H9 (cell line): ENCODE measurements at regions not wholly inside any gene's neighbourhood (a gene's known extent, or its start where the extent isn't known, plus 50 kb on each side); places are given as distances from the start of the nearest gene placed in this dataset.

Source experiments
- DNase-seq: peaks from one replicate; pipeline ENCODE4 v3.0.0-alpha.2; 2017
- H2AFZ ChIP-seq: one replicate; pipeline ENCODE4 v1.6.1; 2013; ENCODE audit warnings: mild to moderate bottlenecking, low read length, control low read depth, moderate library complexity
- H2AK5ac ChIP-seq: 2 replicates; pipeline ENCODE4 v1.6.1; 2013; ENCODE audit warnings: low read length, control low read depth, mixed read lengths; ENCODE audit not compliant: insufficient read length
- H2BK120ac ChIP-seq: one replicate; pipeline ENCODE4 v1.6.1; 2013; ENCODE audit warnings: low read depth, mild to moderate bottlenecking, low read length, control low read depth, inconsistent platforms; ENCODE audit not compliant: poor library complexity, severe bottlenecking
- H2BK12ac ChIP-seq: 2 replicates; pipeline ENCODE4 v1.6.1; 2013; ENCODE audit warnings: low read length, control low read depth, mixed read lengths, low read depth; ENCODE audit not compliant: insufficient read length
- H2BK15ac ChIP-seq: 2 replicates; pipeline ENCODE4 v1.6.1; 2013; ENCODE audit warnings: low read depth, low read length, control low read depth
- H2BK20ac ChIP-seq: one replicate; pipeline ENCODE4 v1.6.1; 2013; ENCODE audit warnings: low read depth, mild to moderate bottlenecking, low read length, control low read depth, inconsistent platforms; ENCODE audit not compliant: poor library complexity, severe bottlenecking
- H2BK5ac ChIP-seq: 2 replicates; pipeline ENCODE4 v1.6.1; 2013; ENCODE audit warnings: low read length, control low read depth, mixed read lengths; ENCODE audit not compliant: insufficient read length
- H3K14ac ChIP-seq: 2 replicates; pipeline ENCODE4 v1.6.1; 2013; ENCODE audit warnings: low read length, control low read depth; ENCODE audit not compliant: insufficient read depth
- H3K18ac ChIP-seq: 2 replicates; pipeline ENCODE4 v1.6.1; 2013; ENCODE audit warnings: low read depth, mild to moderate bottlenecking, mixed read lengths, low read length, control low read depth; ENCODE audit not compliant: insufficient read length
- H3K23ac ChIP-seq: 2 replicates; pipeline ENCODE4 v1.6.1; 2013; ENCODE audit warnings: low read length, control low read depth, mixed read lengths, low read depth; ENCODE audit not compliant: insufficient read length
- H3K23me2 ChIP-seq: 2 replicates; pipeline ENCODE4 v1.6.1; 2013; ENCODE audit warnings: low read depth, mild to moderate bottlenecking, mixed read lengths, low read length, control low read depth; ENCODE audit not compliant: insufficient read length, poor library complexity, severe bottlenecking
- H3K27ac ChIP-seq: 2 replicates; pipeline ENCODE4 v1.5.1; 2013; ENCODE audit warnings: low read length, control low read depth, mixed read lengths, low read depth; ENCODE audit not compliant: insufficient read length
- H3K27me3 ChIP-seq: 2 replicates; pipeline ENCODE4 v1.6.1; 2013; ENCODE audit warnings: low read length, control low read depth, inconsistent platforms; ENCODE audit not compliant: insufficient read depth
- H3K4ac ChIP-seq: 2 replicates; pipeline ENCODE4 v1.6.1; 2013; ENCODE audit warnings: low read depth, mild to moderate bottlenecking, control low read depth, inconsistent platforms, low read length, moderate library complexity
- H3K4me1 ChIP-seq: 2 replicates; pipeline ENCODE4 v1.6.1; 2013; ENCODE audit warnings: low read length, control low read depth, inconsistent platforms; ENCODE audit not compliant: insufficient read depth
- H3K4me2 ChIP-seq: 2 replicates; pipeline ENCODE4 v1.6.1; 2013; ENCODE audit warnings: low read length, control low read depth, mixed read lengths; ENCODE audit not compliant: insufficient read length, insufficient read depth
- H3K56ac ChIP-seq: 2 replicates; pipeline ENCODE4 v1.6.1; 2013; ENCODE audit warnings: low read depth, mild to moderate bottlenecking, mixed read lengths, low read length, control low read depth; ENCODE audit not compliant: insufficient read length
- H3K79me1 ChIP-seq: 2 replicates; pipeline ENCODE4 v1.6.1; 2013; ENCODE audit warnings: low read depth, mild to moderate bottlenecking, moderate library complexity, low read length, control low read depth, inconsistent platforms; ENCODE audit not compliant: insufficient read depth, poor library complexity, severe bottlenecking
- H3K79me2 ChIP-seq: 2 replicates; pipeline ENCODE4 v1.6.1; 2013; ENCODE audit warnings: low read length, control low read depth, inconsistent platforms; ENCODE audit not compliant: insufficient read depth
- H3K9ac ChIP-seq: 2 replicates; pipeline ENCODE4 v1.6.1; 2013; ENCODE audit warnings: low read length, control low read depth, mixed read lengths; ENCODE audit not compliant: insufficient read length; ENCODE audit errors: extremely low read depth
- H3K9me3 ChIP-seq: one replicate; pipeline ENCODE4 v1.6.1; 2013; ENCODE audit warnings: low read depth, low read length, inconsistent platforms; ENCODE audit not compliant: control insufficient read depth
- H3T11ph ChIP-seq: one replicate; pipeline ENCODE4 v1.6.1; 2013; ENCODE audit warnings: mild to moderate bottlenecking, low read length, control low read depth, inconsistent platforms
- H4K20me1 ChIP-seq: one replicate; pipeline ENCODE4 v1.6.1; 2013; ENCODE audit not compliant: control insufficient read depth, insufficient read length, insufficient read depth
- H4K5ac ChIP-seq: 2 replicates; pipeline ENCODE4 v1.6.1; 2013; ENCODE audit warnings: low read depth, mild to moderate bottlenecking, mixed read lengths, low read length, control low read depth; ENCODE audit not compliant: insufficient read length
- H4K8ac ChIP-seq: replicated peaks from 2 replicates; pipeline ENCODE4 v1.6.1; 2013; ENCODE audit warnings: low read length, control low read depth, mixed read lengths, low read depth; ENCODE audit not compliant: insufficient read length
- H4K91ac ChIP-seq: 2 replicates; pipeline ENCODE4 v1.6.1; 2013; ENCODE audit warnings: low read depth, mild to moderate bottlenecking, moderate library complexity, mixed read lengths, low read length, control low read depth; ENCODE audit not compliant: insufficient read length
- H3K27ac Mint-ChIP-seq, 3 experiments: 2 replicates in 2 of 3; 3 replicates in 1 of 3; pipeline ENCODE4 v1.8.0; 2020 to 2021; ENCODE audit warnings: mixed read lengths in 3 of 3, mild to moderate bottlenecking in 1 of 3, moderate library complexity in 1 of 3
- H3K27me3 Mint-ChIP-seq: 2 replicates; pipeline ENCODE4 v1.8.0; 2021; ENCODE audit warnings: low read depth, mild to moderate bottlenecking, moderate library complexity, mixed read lengths
- H3K36me3 Mint-ChIP-seq, 3 experiments: 2 replicates in 2 of 3; 3 replicates in 1 of 3; pipeline ENCODE4 v1.8.0; 2020 to 2021; ENCODE audit warnings: low read depth in 3 of 3, mixed read lengths in 3 of 3; ENCODE audit not compliant: insufficient read depth in 1 of 3
- H3K4me1 Mint-ChIP-seq, 2 experiments: 2 replicates each; pipeline ENCODE4 v1.8.0; 2020; ENCODE audit warnings: mixed read lengths in 2 of 2
- H3K4me3 Mint-ChIP-seq, 2 experiments: 2 replicates in 1 of 2; 3 replicates in 1 of 2; pipeline ENCODE4 v1.8.0; 2020 to 2021; ENCODE audit warnings: mild to moderate bottlenecking in 2 of 2, mixed read lengths in 2 of 2, moderate library complexity in 1 of 2
- H3K9me3 Mint-ChIP-seq, 2 experiments: 2 replicates in 1 of 2; 3 replicates in 1 of 2; pipeline ENCODE4 v1.8.0; 2020; ENCODE audit warnings: mild to moderate bottlenecking in 2 of 2, mixed read lengths in 2 of 2, moderate library complexity in 1 of 2
- CTCF ChIP-seq: fragments of 200-600 bp; sonication (generic); conservative IDR thresholded peaks from 3 replicates; pipeline ENCODE4 v1.8.0; 2021; ENCODE audit warnings: antibody characterized with exemption, mild to moderate bottlenecking
- WGBS: extraction: QIAGEN DNeasy Blood & Tissue Kit; methylation state at CpG from one replicate; pipeline ENCODE4 v1.1.7; 2013; ENCODE audit warnings: missing lambda C conversion rate, low lambda C conversion rate, mixed read lengths; ENCODE audit not compliant: insufficient read length; ENCODE audit errors: extremely low coverage; 5-methylcytosine and 5-hydroxymethylcytosine counted together

GRCh38 chr20:11686820-11687543, 230.7 kb upstream of the BTBD3 start:
- peak overlapping the region; percentile 58 for H3K4me2 ChIP-seq
- no peak overlapping the region for H3K4ac ChIP-seq
- no peak overlapping the region for H2BK12ac ChIP-seq
- no peak overlapping the region for H2AFZ ChIP-seq
- H3K56ac ChIP-seq: no peak overlapping the region
- 0 out of 2 replicates have a peak, but pooled peaks cover 2% of the 10 kb centered on the region for H3K4me1 ChIP-seq
- DNase-seq: peak; percentile 47
- H3K23me2 ChIP-seq: peaks cover 5% of the 10 kb centered on the region
- no peak overlapping the region for H3K9ac ChIP-seq
- no peak overlapping the region for H3K14ac ChIP-seq
- no peak overlapping the region for H2BK20ac ChIP-seq
- no peaks in the 10 kb centered on the region for H4K20me1 ChIP-seq
- peak overlapping the region in 1 of 3 experiments; percentile 29; a peak in 1 of 7 replicates for H3K27ac Mint-ChIP-seq
- no peak for TF ChIP-seq CTCF
- H2BK120ac ChIP-seq: no peak overlapping the region
- no peak overlapping the region for H4K8ac ChIP-seq
- H3K27me3 ChIP-seq: peaks cover 5% of the 10 kb centered on the region; the same call in 1 of the 2 replicates
- no CpG with 5 or more reads among the region's 42 CpGs for WGBS
- H2BK15ac ChIP-seq: no peak overlapping the region
- no peak overlapping the region for H4K5ac ChIP-seq
- no peaks in the 10 kb centered on the region for H3K79me2 ChIP-seq
- H2BK5ac ChIP-seq: no peak overlapping the region
- peak overlapping the region; percentile 54 to 63 for H3K4me3 Mint-ChIP-seq
- no peak overlapping the region for H2AK5ac ChIP-seq
- no peak overlapping the region for H3K27ac ChIP-seq
- peaks cover 8 to 17% of the 10 kb centered on the region in 2 experiments for H3K4me1 Mint-ChIP-seq
- no peak overlapping the region for H4K91ac ChIP-seq
- H3K36me3 Mint-ChIP-seq: no peaks in the 10 kb centered on the region
- no peaks in the 10 kb centered on the region for H3K79me1 ChIP-seq
- H3K23ac ChIP-seq: no peak overlapping the region
- peaks cover 20% of the 10 kb centered on the region for H3K27me3 Mint-ChIP-seq
- H3K9me3 Mint-ChIP-seq: no peaks in the 10 kb centered on the region
- no peaks in the 10 kb centered on the region for H3K9me3 ChIP-seq
- H3K18ac ChIP-seq: no peak overlapping the region
- H3T11ph ChIP-seq: no peak overlapping the region
